Thyroid gland (tissue), 4 donors: ENCODE measurements at regions not wholly inside any gene's neighbourhood (a gene's known extent, or its start where the extent isn't known, plus 50 kb on each side); places are given as distances from the start of the nearest gene placed in this dataset.
"Not testable (repeated sequence)": the region's sequence is repeated elsewhere in the genome, so short reads cannot be mapped to it uniquely, and the experiment has no call there.

Experiments used
- DNase-seq, 2 donors: peaks; one replicate each; pipeline ENCODE4 v3.0.0-alpha.2; 2019
- H3K27ac ChIP-seq, 3 donors: fragments of 200-600 bp; sonication (generic); 1 replicate in 2 of 3; 2 replicates in 1 of 3; pipeline ENCODE4 v1.5.1; 2016 to 2019; ENCODE audit warnings: mild to moderate bottlenecking in 1 of 3, moderate library complexity in 1 of 3
- H3K27me3 ChIP-seq: fragments of 200-600 bp; sonication (generic); one replicate; pipeline ENCODE4 v1.5.1; 2019
- H3K36me3 ChIP-seq, 2 donors: fragments of 200-600 bp; sonication (generic); one replicate each; pipeline ENCODE4 v1.5.1; 2016 to 2019
- H3K4me1 ChIP-seq, 2 donors: fragments of 200-600 bp; sonication (generic); one replicate each; pipeline ENCODE4 v1.5.1; 2017 to 2019
- H3K4me3 ChIP-seq, 3 donors: fragments of 200-600 bp; sonication (generic); replicated peaks in 1 of 3; 1 replicate in 2 of 3; 2 replicates in 1 of 3; pipeline ENCODE4 v1.5.1; 2016; ENCODE audit warnings: mild to moderate bottlenecking in 1 of 3
- H3K9me3 ChIP-seq: fragments of 200-600 bp; sonication (generic); one replicate; pipeline ENCODE4 v1.5.1; 2017
- CTCF ChIP-seq, 6 experiments: fragments of 200-600 bp in 3 of 6; fragments of 450-650 bp in 3 of 6; sonication (generic) in 3 of 6; IDR thresholded peaks; one replicate each; pipeline ENCODE4 v1.5.1; 2016 to 2019; ENCODE audit warnings: antibody characterized with exemption in 6 of 6, mild to moderate bottlenecking in 2 of 6, inconsistent platforms in 1 of 6, moderate library complexity in 1 of 6
- POLR2A ChIP-seq, 2 donors: fragments of 450-650 bp; IDR thresholded peaks; one replicate each; pipeline ENCODE4 v1.6.1; 2017; ENCODE audit warnings: antibody characterized with exemption in 2 of 2, mild to moderate bottlenecking in 2 of 2, moderate library complexity in 1 of 2
- WGBS, 2 donors: methylation state at CpG; one replicate each; pipeline ENCODE4 v1.1.5; 2017; 5-methylcytosine and 5-hydroxymethylcytosine counted together
- intact Hi-C: fragments of 100-400 bp; cut with DNase I; formaldehyde crosslinking; loops from one replicate; pipeline ENCODE4 v1.15.1; 2023

DNA sequence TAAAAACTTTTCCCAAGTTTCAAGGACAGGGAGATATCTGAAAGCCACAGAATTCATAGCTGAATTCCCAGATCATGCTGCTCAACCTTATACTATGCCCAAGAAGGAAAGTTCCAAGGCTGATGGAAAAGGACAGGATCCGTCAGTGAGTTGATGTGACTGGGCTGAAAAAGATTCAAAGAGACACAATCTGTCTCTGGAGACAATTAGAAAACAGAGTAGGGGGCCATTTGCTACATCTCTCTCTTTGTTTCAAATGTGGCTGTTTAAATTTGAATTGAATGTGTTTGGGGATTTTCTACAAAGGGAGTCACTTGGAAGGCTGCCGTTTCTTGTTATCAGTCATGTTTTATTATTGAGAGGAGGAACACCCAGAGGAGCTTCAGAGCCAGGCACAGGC lies 292.6 kb downstream of the NUF2 start:
- TF ChIP-seq CTCF (IDR thresholded peaks at IDR 0.05): no peak
- TF ChIP-seq POLR2A (IDR thresholded peaks at IDR 0.05): no peak
- 41 to 46% methylated on average over 2 of the region's 2 CpGs for WGBS, 2 donors
- intact Hi-C loops: no loop called here
- Histone ChIP-seq H3K9me3 (no peaks in the 10 kb centered on the region), H3K27ac (no peak overlapping the region), H3K27me3 (no peaks in the 10 kb centered on the region), H3K36me3 (no peaks in the 10 kb centered on the region), H3K4me1 (no peaks in the 10 kb centered on the region), H3K4me3 (no peak overlapping the region)
- no peak for DNase-seq

DNA sequence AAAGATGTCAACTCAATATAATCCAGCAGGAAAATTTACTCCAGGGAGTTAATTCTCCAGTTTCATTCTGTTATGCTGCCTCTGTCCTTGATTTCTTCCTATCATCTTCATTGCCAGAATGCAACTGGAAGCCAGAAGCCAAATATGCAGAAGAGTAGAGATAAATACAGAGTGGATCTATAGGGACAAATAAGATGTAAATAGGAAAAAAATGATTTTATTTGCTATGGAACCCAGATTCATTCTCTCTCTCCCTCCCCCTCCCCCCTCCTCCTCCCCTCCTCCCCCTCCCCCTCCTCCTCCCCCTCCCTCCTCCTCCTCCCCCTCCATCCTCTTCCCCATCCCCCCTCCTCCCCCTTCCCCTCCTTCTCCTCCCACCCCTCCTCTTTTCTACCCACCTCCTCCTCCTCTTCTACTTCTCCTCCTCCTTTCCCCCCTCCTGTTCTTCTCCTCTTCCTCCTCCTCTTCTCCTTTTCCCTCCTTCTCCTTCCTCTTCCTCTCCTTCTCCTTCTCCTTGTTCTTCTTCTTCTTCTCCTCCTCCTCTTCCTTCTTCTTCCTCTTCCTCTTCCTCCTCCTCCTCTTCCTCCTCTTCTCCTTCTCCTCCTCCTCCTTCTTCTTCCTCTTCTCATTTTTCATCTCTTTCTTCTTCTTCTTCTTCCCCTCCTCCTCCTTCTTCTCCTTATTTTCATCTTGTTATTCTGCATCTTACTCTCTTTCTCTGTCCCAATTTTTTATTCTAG lies 306.4 kb downstream of the NUF2 start:
- TF ChIP-seq CTCF (IDR thresholded peaks at IDR 0.05) (no peak), POLR2A (IDR thresholded peaks at IDR 0.05) (no peak)
- no peaks in the 10 kb centered on the region for H3K9me3 ChIP-seq
- H3K27me3 ChIP-seq: no peaks in the 10 kb centered on the region

DNA sequence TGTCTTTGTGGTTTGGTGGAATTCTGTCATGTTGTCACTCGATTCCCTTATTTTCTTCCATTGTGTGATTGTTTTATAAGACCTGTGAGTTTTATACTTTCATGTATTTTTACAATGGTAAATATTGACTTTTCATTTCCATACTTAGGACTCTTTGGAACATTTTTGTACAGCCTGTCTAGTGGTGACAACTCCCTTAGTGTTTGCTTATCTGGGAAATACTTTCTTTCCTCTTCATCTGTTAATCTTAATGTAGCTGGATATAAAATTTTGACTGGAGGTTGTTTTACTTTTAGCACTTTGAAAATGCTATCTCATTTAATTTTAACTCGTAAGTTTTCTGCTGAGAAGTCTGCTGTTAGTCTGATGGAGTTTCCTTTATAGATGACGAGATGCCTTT lies 310.5 kb downstream of the NUF2 start:
- no peaks in the 10 kb centered on the region for H3K36me3 ChIP-seq
- H3K4me3 ChIP-seq: no peak overlapping the region
- WGBS, 2 donors: 87 to 88% methylated on average over 3 of the region's 3 CpGs
- no peaks in the 10 kb centered on the region for H3K27me3 ChIP-seq
- H3K9me3 ChIP-seq: no peaks in the 10 kb centered on the region
- no peak overlapping the region for H3K27ac ChIP-seq
- intact Hi-C loops: no loop called here
- H3K4me1 ChIP-seq: no peaks in the 10 kb centered on the region
- TF ChIP-seq CTCF (IDR thresholded peaks at IDR 0.05): no peak
- no peak for TF ChIP-seq POLR2A (IDR thresholded peaks at IDR 0.05)
- no peak for DNase-seq

More for the DNA sequence above, 306.4 kb downstream of the NUF2 start:
- no peak overlapping the region for H3K27ac ChIP-seq
- no peak for DNase-seq
- H3K4me3 ChIP-seq: no peak overlapping the region
- no peaks in the 10 kb centered on the region for H3K4me1 ChIP-seq
- intact Hi-C loops: no loop called here
- H3K36me3 ChIP-seq: no peaks in the 10 kb centered on the region

GRCh38 chr1:163633366-163633765 lies 311.6 kb downstream of the NUF2 start:
- TF ChIP-seq CTCF (IDR thresholded peaks at IDR 0.05): no peak
- TF ChIP-seq POLR2A (IDR thresholded peaks at IDR 0.05): no peak
- no peaks in the 10 kb centered on the region for H3K36me3 ChIP-seq
- 89 to 93% methylated on average over 1 of the region's 1 CpG for WGBS, 2 donors

GRCh38 chr1:163645676-163646075 lies 323.9 kb downstream of the NUF2 start:
- H3K9me3 ChIP-seq, H3K4me1 ChIP-seq, H3K27ac ChIP-seq, H3K4me3 ChIP-seq, H3K36me3 ChIP-seq, intact Hi-C loops, DNase-seq, H3K27me3 ChIP-seq: not testable (repeated sequence)
- WGBS, 2 donors: 95 to 97% methylated on average over 25 of the region's 25 CpGs

More at GRCh38 chr1:163633366-163633765, 311.6 kb downstream of the NUF2 start:
- Histone ChIP-seq H3K4me3 (no peak overlapping the region), H3K27me3 (no peaks in the 10 kb centered on the region), H3K27ac (no peak overlapping the region), H3K4me1 (no peaks in the 10 kb centered on the region), H3K9me3 (no peaks in the 10 kb centered on the region)
- no peak for DNase-seq
- intact Hi-C loops: no loop called here
